SKM-1 (cell line): ENCODE measurements at regions not wholly inside any gene's neighbourhood (a gene's known extent, or its start where the extent isn't known, plus 50 kb on each side); places are given as distances from the start of the nearest gene placed in this dataset.

ENCODE experiments used
- DNase-seq: peaks from one replicate; lab custom pipeline; 2025; ENCODE audit not compliant: unreplicated experiment; lab: John Stamatoyannopoulos, UW

DNA sequence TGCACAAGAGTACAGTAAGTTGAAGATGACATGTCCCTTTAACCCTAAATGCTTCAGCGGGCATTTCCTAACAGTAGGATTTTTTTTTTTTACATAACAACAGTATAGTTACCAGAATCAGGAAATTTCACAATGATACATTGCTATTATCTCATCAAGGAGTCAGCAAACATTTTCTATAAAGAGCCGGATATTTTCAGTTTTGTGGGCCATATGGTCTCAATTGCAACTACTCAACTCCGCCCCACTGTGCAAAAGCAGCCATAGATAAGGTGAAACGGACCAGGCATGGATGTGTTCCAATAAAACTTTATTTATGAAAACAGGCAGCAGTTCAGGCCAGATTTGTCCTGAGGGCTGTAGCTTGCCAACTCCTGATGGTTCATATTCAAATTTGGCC lies 130.6 kb downstream of the SMAD6 start:
- no peak for DNase-seq

DNA sequence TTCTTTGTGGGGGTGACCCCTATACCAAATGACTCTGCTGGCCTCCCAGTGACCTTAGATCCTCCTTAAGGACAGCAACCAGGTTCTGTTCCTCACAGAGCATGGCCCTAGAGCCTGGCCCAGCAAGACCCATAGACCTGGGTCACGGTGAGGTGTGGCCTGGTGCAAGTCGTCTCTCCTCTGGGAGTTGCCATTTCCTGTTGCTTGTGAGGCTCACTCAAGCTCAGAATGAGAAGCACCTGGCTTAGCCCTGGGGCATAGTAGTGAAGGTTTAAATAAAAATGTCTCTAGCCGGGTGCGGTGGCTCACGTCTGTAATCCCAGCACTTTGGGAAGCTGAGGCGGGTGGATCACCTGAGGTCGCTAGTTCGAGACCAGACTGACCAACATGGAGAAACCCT lies 131.3 kb downstream of the SMAD6 start:
- DNase-seq: no peak

DNA sequence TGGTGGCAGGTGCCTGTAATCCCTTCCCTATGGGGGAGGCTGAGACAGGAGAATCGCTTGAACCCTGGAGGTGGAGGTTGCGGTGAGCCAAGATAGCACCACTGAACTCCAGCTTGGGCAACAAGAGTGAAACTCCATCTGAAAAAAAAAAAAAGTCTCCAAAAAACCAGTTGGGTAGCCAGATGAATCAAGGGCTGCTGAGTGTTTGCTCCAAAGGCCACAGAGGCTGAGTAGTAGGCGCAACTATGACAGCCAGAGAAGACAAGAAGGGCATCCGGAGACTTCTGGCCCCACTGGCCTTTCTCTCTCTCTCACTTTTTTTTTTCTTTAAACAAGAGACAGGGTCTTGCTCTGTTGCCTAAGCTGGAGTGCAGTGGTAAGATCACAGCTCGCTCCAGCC lies 131.8 kb downstream of the SMAD6 start:
- DNase-seq: no peak

DNA sequence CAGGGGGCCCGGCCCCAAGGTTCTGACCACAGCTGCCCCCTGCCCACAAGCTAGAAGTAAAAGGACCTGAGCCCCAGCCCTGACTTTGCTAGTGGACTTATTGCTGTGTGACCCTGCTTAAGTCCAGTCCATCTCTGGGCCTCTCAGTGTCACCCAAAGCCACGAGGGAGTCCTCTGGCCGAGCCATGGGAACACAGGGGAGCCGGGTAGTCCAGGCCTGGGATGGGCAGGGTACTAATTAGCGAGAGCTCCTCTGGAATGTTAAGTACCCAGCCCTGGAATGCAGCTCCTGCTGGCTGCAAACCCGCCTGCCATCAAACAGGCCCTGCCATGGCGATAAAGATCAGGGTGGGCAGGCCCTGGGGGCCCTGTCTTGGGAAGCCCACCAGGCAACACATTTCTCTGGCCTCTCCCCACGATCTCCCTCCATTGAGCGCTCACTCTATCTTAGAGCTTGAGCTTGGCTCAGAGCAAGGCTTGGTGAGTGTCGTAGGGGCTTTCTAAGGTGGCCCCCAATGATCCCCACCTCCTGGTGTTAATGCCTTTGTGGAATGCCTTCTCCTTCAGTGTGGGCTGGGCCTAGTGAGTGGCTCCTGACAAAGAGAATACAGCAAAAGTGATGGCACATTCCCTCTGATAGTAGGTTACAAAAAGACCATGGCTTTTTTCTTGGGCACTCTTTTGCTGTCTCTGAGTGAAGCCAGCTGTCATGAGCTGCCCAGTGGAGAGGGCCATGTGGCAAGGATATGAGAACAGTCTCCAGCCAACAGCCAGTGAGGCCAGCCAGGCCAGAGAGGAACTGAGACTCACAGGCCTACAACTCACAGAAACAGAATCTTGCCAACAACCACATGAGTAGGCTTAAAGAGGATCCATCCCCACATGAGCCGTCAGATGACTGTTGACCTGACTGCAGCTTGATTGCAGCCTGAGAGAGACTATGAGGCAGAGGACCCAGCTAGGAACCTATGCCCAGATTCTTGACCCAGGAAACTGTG lies 133.1 kb downstream of the SMAD6 start:
- no peak for DNase-seq

DNA sequence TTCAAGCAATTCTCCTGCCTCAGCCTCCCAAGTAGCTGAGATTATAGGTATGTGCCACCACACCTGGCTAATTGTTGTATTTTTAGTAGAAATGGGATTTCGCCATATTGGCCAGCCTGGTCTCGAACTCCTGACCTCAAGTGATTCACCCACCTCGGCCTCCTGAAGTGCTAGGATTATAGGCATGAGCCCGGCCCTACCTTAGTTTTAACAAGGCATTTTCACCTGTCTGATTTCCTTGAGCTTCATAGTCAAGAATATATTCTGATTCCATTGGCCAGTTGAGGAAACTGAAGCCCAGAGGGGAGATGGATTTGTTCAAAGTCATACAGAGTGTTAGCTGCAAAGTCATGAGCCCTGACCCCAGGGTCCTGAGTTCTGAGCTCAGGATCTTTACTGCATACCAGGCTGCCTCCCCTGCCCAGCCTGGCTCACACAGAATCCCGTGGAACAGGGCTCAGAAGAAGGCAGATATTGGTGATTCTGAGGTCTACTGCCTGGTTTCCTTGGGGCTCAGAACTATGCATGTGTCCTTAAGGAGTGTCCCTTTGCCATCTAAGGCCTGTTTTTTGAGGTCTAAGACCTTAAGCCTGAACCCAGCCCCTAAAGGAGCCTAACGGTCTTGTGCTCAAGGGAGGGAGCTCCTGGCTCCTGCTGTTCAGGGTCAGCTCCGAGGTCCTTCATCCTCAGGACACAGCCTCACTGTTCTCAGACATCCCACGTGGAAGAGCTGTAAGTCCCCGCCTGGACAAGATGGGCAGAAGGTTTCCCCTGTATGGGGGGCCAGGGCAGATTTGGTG lies 134.4 kb downstream of the SMAD6 start:
- DNase-seq: no peak

DNA sequence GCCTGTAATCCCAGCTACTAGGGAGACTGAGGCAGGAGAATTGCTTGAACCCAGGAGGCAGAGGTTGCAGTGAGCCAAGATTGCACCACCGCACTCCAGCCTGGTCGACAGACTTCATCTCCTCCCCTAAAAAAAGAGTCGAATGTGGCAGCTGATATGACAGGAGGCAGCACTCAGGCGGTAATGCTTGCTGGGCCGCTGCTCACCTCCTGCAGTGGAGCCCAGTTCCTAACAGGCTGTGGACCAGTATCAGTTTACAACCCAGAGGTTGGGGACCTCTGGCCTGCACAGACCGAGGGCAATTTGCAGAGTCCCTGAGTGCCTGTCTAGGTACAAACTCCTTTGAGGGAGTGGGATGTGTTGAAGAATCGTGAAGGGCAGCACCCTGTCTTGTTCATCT lies 136.2 kb downstream of the SMAD6 start:
- no peak for DNase-seq

DNA sequence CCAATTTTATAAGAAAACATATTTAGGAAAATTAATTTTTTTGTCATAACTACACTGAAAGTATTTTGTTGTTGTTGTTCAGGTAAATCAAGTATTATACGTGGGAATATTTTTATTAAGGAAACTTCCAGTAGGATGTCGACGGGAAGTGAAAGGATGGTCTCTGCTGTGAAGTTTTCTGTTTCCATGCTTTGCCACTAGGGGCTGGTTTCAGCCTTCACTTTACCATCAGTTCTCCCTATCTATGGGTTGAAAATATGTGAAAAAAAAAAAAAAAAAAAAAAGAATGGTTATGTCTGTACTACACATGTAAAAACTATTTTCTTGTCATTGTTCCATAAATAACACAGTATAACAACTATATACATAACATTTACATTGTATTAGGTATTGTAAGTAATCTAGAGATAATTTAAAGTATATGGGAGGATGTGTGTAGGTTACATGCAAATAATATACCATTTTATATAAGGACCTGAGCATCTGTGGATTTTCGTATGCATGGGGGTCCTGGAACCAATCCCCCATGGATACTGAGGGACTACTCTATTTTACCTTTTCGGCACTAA lies 136.7 kb downstream of the SMAD6 start:
- no peak for DNase-seq

DNA sequence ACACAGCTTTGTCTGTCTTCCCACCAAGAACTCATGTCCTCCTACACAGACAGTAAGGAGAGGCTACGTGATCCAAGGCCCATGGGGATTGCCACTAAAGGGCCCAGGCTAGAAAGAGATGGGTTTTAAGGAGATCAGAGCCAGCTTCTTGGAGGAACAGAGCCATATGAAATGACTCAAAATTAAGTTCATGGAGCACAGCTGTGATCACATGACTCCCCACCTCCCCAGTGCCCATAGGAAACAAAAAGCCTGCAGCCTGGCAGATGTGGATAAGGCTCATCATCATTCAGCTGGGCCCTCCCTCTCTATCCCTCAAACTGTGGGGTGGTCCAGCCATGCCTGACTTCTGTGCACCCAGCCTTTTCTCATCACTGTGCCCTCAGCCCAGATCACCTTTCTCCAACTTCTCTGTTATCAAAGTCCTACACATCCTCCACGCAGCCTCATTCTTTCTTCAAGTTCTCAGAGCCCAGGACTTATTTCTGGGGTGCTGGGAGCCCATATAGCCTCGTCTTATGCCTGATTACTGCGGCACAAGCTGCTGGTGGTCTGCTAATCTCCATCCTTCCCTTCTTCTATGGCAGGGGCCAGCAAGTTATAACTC lies 137.6 kb downstream of the SMAD6 start:
- DNase-seq: no peak

DNA sequence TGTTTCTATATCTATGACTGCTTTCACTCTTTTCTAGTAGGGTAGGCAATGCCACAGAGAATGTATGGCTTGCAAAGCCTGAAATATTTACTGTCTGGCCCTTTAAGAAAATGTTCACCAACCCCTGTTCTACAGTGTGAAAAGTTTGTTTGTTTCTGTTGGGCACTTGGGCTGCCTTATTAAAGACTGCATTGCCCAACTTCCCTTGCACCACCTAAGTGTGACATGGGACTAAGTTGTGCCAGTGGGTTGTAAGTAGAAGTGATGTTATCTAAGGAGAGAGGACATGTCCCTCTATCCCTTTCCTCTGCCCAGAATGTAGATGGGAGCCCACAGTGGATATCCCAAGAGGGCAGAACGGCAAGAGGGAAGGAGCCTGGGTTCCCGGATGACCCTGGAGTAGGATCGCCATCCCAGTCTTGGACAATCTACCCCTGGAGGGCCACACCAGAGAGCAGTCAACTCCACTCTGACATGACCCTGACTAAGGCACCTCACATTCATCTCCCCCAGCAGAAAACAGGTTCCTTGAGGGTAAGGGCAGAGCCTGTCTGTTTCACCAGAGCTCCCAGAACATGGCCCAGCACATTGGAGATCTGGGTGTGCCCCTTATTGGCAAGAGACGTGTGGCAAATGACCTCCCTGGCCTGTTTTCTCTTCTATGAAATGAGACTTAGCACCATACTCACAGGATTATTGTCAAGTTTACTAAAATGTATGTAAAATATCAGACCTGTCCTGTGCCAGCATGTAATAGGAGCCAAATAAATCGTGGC lies 138.8 kb downstream of the SMAD6 start:
- no peak for DNase-seq

DNA sequence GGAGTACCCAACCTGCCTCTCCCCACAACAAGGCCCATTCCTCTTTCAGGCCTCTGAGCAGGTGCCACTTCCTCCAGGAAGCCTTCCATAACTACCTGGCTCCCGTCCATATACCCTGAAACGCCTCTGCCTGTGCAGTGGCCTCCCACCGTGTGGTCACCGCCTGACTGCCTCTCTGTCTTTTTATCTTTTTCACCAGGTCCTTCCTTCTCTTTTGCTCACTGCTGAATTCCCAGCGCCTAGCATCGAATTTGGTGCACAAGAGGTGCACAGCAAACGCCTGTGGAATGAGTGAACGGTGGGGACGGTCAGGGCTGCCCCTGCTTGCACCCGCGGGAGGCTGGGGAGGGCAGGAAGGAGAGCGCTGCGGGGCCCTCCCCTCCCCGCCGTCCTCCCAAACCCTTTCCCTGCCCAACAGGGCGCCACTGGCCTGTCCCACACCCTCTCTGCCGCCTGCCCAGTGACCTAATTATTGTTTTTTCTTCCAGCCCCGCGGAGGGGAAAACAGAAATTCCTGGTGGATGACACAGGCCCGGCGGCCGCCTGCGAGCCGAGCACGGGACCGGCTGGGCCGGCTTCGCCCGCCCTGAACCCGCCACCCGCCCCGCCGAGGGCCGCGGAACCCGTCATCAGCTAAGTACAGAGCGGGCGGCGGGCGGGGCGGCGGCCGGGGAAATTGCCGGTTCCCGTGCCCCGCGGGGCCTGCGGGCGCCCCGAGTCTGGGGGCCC lies 140.1 kb downstream of the SMAD6 start:
- no peak for DNase-seq

DNA sequence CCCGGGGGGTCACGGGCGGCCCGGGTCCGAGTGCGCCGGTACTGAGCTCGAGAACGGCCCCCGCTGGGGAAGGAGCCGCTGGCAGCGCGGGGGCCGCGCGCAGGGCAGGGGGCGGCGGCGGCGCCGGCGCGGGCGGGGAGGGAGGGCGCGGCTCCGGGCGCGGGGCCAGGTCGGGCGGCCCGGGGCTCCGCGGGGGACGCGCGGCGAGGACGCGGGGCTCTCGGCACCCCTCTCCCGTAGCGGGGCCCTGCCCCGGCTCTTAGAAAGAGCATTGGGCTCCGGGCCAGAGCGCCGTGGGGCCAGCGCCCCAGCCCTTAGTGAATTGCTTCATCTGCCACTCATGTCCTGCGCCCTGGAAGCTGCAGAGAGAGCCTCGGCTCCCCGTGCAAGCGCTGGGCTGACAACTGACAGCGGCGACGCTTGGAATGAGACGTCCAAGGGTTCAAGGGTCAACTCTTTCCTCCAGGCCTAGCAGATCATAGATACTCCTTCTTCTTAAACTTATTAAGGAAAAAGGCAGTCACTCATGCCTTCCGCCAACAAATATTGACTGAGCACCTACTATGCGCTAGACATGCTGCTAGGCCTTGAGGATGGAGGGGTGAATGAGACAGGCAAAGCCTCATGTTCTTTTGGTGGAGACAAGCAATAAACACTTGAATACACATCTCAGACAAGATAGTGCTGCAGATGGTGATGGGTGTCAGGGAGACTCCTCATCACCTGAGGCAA lies 140.8 kb downstream of the SMAD6 start:
- DNase-seq: peak; percentile 19

DNA sequence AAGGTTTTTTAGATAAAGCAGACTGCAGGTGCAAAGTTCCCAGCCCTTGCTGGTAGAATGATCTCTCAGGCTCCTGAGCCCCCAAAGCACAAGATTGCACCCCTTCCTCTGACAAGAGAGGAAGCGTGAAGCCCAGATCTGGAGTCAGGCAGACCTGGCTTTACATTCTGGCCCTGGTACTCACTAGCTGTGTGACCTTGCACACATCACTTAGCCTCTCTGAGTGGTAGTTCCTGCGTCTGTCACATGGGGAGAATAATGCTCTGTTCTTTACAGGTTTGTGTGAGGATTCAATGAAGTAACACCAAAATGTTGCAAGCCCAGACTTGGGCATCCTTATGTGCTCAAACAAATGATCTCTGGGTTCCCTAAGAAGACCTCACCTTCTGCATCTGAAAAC lies 141.5 kb downstream of the SMAD6 start:
- DNase-seq: no peak

DNA sequence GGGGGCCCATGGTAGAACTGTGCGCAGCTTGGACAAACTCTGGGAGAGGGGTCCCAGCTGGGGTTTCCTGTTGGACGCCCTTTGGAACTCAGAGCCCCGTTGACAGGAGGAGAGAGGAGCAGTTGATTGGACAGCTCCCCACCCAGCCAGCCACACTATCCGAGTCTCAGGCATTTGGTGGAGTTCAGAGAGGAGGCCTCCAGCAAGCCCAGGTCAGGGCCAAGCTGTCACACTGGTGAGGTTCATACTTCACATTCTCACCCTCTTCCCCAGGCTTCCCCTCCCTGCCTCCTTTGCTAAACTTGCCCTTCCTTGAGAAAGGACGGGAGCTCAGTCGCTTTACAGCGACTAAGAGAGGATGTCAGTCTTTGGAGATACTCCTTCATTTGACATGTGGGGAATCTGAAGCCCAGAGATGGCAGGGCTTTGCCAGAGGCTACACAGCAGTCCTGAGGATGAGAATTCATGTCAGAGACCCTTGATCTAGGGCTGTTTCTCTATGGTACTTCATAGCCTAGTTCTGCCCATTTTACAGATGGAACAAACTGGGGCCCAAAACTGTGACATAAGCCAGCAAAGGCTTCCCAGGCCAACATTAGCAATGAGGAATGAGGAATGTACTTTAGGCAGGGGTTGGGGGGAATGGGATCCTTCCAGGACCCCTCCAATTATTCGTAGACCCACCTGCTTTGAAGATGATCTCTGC lies 142.2 kb downstream of the SMAD6 start:
- no peak for DNase-seq

DNA sequence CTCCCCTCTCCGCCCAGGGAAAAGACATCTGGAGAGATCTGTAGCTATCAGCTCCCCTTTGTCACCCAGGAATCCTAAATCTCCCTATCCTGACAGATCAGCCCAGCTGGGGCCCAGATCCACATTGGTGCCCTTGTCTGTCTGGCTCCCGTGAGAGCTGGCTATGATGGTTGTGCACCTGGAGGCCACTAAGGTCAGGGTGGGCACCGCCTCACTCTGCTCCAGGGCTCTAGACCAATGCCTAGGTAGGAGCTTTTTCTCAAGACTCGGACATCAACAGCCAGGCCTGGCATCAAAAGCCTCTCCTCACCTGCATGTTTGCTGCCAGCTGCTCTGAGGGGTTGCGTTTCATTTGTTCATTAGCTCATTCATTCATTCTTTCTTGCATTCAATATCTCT lies 142.7 kb downstream of the SMAD6 start:
- DNase-seq: no peak

DNA sequence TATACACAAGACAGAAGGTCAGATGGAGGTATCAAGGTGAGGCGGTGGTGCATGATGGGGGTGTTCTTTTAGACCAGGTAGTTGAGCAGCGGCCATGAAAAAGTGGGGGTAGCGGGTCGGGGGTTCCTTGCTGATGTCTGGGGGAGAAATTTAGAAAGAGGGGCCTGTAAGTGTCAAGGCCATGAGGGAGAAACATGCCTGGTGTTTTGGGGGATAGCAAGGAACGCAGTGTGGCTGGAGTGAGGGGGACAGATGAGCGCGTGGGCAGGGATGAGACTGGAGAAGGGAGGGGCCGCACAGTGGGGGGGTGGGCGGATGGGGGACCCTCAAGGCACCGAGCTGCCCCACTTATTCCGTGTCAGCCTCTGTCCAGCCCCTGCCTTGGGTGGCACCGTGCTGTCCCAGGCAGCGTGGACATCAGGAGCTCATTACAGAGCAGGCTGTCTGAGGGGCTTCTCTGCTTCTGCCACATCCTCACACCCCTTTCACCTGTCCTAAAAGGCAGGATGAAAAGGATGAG lies 143.3 kb downstream of the SMAD6 start:
- no peak for DNase-seq

DNA sequence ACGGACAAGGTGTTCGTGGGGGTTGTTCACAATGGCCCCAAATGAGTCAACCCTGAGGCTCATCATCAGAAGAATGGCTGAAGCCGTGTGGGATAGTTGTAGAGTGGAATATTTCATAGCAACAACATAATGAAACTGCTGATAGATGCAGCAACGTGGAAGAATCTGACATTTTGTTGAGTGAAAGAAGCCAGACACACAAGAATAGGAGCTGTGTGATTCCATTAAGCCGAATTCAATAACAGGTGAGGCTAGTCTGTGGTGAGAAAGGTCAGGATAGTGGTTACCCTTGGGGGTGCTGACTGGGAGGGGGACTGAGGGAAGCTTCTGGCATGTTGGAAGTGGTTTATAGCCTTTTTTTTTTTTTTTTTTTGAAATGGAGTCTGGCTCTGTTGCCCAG lies 144.0 kb downstream of the SMAD6 start:
- no peak for DNase-seq

DNA sequence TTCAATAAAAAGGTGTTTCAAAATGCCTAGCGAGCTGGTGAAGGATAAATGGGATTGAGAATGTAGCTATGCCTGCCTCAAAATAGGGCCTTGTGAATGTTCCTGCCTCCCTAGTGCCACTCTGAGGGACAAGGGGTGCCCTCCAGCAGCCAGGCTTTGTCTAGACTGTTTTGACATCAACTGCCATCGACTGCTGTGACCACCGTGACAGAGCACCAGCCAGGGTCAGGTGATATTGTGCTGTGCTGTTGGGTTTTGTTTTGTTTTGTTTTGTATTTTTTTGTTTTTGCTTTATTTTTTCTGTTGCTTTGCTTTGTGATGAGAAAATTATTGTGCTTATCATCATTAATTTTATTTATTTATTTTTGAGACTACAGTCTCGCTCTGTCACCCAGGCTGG lies 144.8 kb downstream of the SMAD6 start:
- DNase-seq: no peak

DNA sequence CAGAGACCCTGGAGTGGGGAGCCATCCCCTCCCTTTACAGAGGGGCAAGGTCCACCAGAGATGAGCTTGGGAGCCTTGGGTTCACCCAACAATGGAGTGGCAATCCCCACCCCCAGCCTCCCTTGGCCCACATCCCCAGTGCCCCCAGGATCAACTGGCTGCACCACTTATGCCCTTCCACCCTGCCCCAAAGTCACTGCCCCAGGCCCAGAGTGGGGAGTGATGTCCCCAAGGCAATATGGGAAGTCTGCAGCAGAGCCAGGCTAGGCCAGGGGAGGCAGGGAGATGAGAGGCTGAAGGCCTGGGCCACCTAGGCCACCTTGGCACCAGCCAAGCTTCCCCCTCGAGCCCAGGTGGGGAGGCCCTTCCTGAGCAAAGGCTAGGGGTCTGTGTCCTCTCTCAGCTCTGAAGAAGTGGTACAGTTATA lies 145.5 kb downstream of the SMAD6 start:
- no peak for DNase-seq
